HepG2 (cell line): ENCODE measurements at regions not wholly inside any gene's neighbourhood (a gene's known extent, or its start where the extent isn't known, plus 50 kb on each side); places are given as distances from the start of the nearest gene placed in this dataset.

Source experiments
- ATAC-seq: fragments of 200-7000 bp; cut with Tn5 transposase; 3 replicates; pipeline ENCODE4 v1.9.1; 2020; ENCODE audit warnings: mild to moderate bottlenecking, moderate library complexity
- BruUV-seq: library from RNA; stranded (reverse); fragments of 400-500 nt; replicated peaks from 2 replicates; lab custom pipeline; 2021; lab: Mats Ljungman, UMichigan
- CTCF ChIA-PET: fragments of 300-600 bp; formaldehyde crosslinking; extraction: SDS; loops from one replicate; lab custom pipeline; 2021; ENCODE audit warnings: low total read pairs, inconsistent platforms, low intra/inter-chr PET ratio; lab: Yijun Ruan, JAX
- POLR2A ChIA-PET: fragments of 350-600 bp; sonication (Branson Sonifier 250); formaldehyde crosslinking; loops from one replicate; lab custom pipeline; 2020; ENCODE audit warnings: antibody characterized with exemption, inconsistent platforms; lab: Yijun Ruan, JAX
- DNase-seq: peaks from one replicate; pipeline ENCODE4 v3.0.0-alpha.2; 2015; ENCODE audit warnings: low spot score
- FAIRE-seq: peaks from 3 replicates; lab custom pipeline; 2011; peaks lifted over from hg19 to GRCh38; lab: Jason Lieb, UNC
- H2AFZ ChIP-seq: one replicate; pipeline ENCODE4 v1.6.1; 2011; ENCODE audit warnings: low read length, inconsistent platforms
- H3K27ac ChIP-seq: fragments of 300-600 bp; 3 replicates; pipeline ENCODE4 v1.8.0; 2011; ENCODE audit warnings: mixed run types, mild to moderate bottlenecking, mixed read lengths, low read length, inconsistent platforms; ENCODE audit not compliant: insufficient read depth; ENCODE audit errors: extremely low read length
- H3K27me3 ChIP-seq, 2 experiments: fragments of 200-600 bp in 1 of 2; 2 replicates in 1 of 2; 3 replicates in 1 of 2; pipeline versions ENCODE4 v1.6.0 to v1.8.0; 2011; ENCODE audit warnings: low read length in 2 of 2, mild to moderate bottlenecking in 2 of 2, moderate library complexity in 2 of 2, inconsistent platforms in 1 of 2; ENCODE audit not compliant: insufficient read depth in 2 of 2, control insufficient read depth in 1 of 2
- H3K36me3 ChIP-seq, 2 experiments: fragments of 200-600 bp in 1 of 2; replicated peaks in 1 of 2; 2 replicates in 1 of 2; 3 replicates in 1 of 2; pipeline versions ENCODE4 v1.5.1 to v1.8.0; 2011; ENCODE audit warnings: low read length in 2 of 2, inconsistent platforms in 1 of 2; ENCODE audit not compliant: insufficient read depth in 2 of 2, control insufficient read depth in 1 of 2
- H3K4me1 ChIP-seq: 2 replicates; pipeline ENCODE4 v1.5.1; 2012; ENCODE audit warnings: low read length, inconsistent platforms; ENCODE audit not compliant: insufficient read depth
- H3K4me2 ChIP-seq: 2 replicates; pipeline ENCODE4 v1.6.0; 2011; ENCODE audit warnings: low read depth, low read length, inconsistent platforms
- H3K4me3 ChIP-seq, 3 experiments: fragments of 200-600 bp in 1 of 3; sonication (generic), shearing (Covaris generic) in 1 of 3; replicated peaks in 1 of 3; 2 replicates each; pipeline ENCODE4 v1.5.1; 2011 to 2016; ENCODE audit warnings: low read length in 3 of 3, inconsistent platforms in 2 of 3, low read depth in 2 of 3, mild to moderate bottlenecking in 2 of 3, control low read depth in 1 of 3, mixed read lengths in 1 of 3; ENCODE audit not compliant: insufficient read depth in 1 of 3
- H3K79me2 ChIP-seq: one replicate; pipeline ENCODE4 v1.6.1; 2011; ENCODE audit warnings: low read length, inconsistent platforms; ENCODE audit not compliant: insufficient read depth
- H3K9ac ChIP-seq: 2 replicates; pipeline ENCODE4 v1.6.0; 2011; ENCODE audit warnings: mild to moderate bottlenecking, low read depth, low read length, inconsistent platforms; ENCODE audit not compliant: insufficient read depth
- H3K9me3 ChIP-seq: 2 replicates; pipeline ENCODE4 v1.5.1; 2012; ENCODE audit warnings: mild to moderate bottlenecking, low read length
- H4K20me1 ChIP-seq: 2 replicates; pipeline ENCODE4 v1.6.0; 2011; ENCODE audit warnings: inconsistent platforms, mild to moderate bottlenecking, low read length, moderate library complexity; ENCODE audit not compliant: insufficient read depth
- FOXM1 ChIP-seq: sonication (generic); formaldehyde crosslinking; IDR thresholded peaks from 2 replicates; pipeline ENCODE4 v1.5.0; 2020; ENCODE audit warnings: missing genetic modification reagents
- GTF3A ChIP-seq: sonication (generic); formaldehyde crosslinking; conservative IDR thresholded peaks from 2 replicates; pipeline ENCODE4 v1.4.0; 2020; ENCODE audit warnings: mild to moderate bottlenecking, missing genetic modification reagents
- HOXD1 ChIP-seq: sonication (generic); formaldehyde crosslinking; IDR thresholded peaks from 2 replicates; pipeline ENCODE4 v1.5.0; 2020; ENCODE audit warnings: missing genetic modification reagents
- IKZF1 ChIP-seq: fragments of 450-650 bp; IDR thresholded peaks from 2 replicates; pipeline ENCODE4 v1.7.1; 2016
- REPIN1 ChIP-seq: sonication (generic); formaldehyde crosslinking; IDR thresholded peaks from 2 replicates; pipeline ENCODE4 v1.8.0; 2022; ENCODE audit warnings: missing genetic modification reagents, low read depth, mild to moderate bottlenecking, borderline replicate concordance
- STAG1 ChIP-seq: sonication (generic); formaldehyde crosslinking; IDR thresholded peaks from 2 replicates; pipeline ENCODE4 v1.4.0; 2020; ENCODE audit warnings: missing genetic modification reagents
- TARDBP ChIP-seq: sonication (generic); formaldehyde crosslinking; IDR thresholded peaks from 2 replicates; pipeline ENCODE4 v1.8.0; 2022; ENCODE audit warnings: mild to moderate bottlenecking, missing genetic modification reagents
- ZNF10 ChIP-seq: sonication (generic); formaldehyde crosslinking; IDR thresholded peaks from 2 replicates; pipeline ENCODE4 v1.4.0; 2020; ENCODE audit warnings: mild to moderate bottlenecking, low read depth, missing genetic modification reagents, borderline replicate concordance
- ZNF180 ChIP-seq: sonication (generic); formaldehyde crosslinking; IDR thresholded peaks from 2 replicates; pipeline ENCODE4 v1.4.0; 2020; ENCODE audit warnings: low read depth, missing genetic modification reagents, borderline replicate concordance
- ZNF205 ChIP-seq: IDR thresholded peaks from 2 replicates; pipeline ENCODE4 v1.6.1; 2018; ENCODE audit warnings: missing biosample characterization, missing genetic modification reagents
- ZNF75D ChIP-seq: sonication (generic); formaldehyde crosslinking; IDR thresholded peaks from 2 replicates; pipeline ENCODE4 v1.8.1; 2023; ENCODE audit warnings: missing genetic modification reagents, mild to moderate bottlenecking, borderline replicate concordance
- ZSCAN21 ChIP-seq: sonication (generic); formaldehyde crosslinking; IDR thresholded peaks from 2 replicates; pipeline ENCODE4 v1.8.0; 2022; ENCODE audit warnings: mild to moderate bottlenecking, missing genetic modification reagents, moderate library complexity, borderline replicate concordance
- in situ Hi-C: cut with HindIII; loops from 2 replicates; pipeline ENCODE4 v1.10.0; 2017; ENCODE audit warnings: low pct_unique_long_range_greater_than_20kb; ENCODE audit not compliant: extremely low pct_ligation_motif_present
- intact Hi-C: fragments of 100-400 bp; cut with micrococcal nuclease; formaldehyde crosslinking; loops from one replicate; pipeline ENCODE4 v1.10.0; 2022; ENCODE audit not compliant: unreplicated experiment
- TF ChIP-seq, protein P1 (sequence below): sonication (generic); formaldehyde crosslinking; IDR thresholded peaks from 2 replicates; pipeline ENCODE4 v1.4.0; 2020; ENCODE audit warnings: missing genetic modification reagents
- TF ChIP-seq, protein P2 (sequence below): sonication (generic); formaldehyde crosslinking; conservative IDR thresholded peaks from 2 replicates; pipeline ENCODE4 v1.4.0; 2020; ENCODE audit warnings: missing genetic modification reagents
- TF ChIP-seq, protein P3 (sequence below): fragments of 450-650 bp; IDR thresholded peaks from 2 replicates; pipeline ENCODE4 v1.6.1; 2016
- TF ChIP-seq, protein P4 (sequence below): sonication (generic); formaldehyde crosslinking; IDR thresholded peaks from 2 replicates; pipeline ENCODE4 v1.9.0; 2022; ENCODE audit warnings: missing genetic modification reagents, mild to moderate bottlenecking, borderline replicate concordance

DNA sequence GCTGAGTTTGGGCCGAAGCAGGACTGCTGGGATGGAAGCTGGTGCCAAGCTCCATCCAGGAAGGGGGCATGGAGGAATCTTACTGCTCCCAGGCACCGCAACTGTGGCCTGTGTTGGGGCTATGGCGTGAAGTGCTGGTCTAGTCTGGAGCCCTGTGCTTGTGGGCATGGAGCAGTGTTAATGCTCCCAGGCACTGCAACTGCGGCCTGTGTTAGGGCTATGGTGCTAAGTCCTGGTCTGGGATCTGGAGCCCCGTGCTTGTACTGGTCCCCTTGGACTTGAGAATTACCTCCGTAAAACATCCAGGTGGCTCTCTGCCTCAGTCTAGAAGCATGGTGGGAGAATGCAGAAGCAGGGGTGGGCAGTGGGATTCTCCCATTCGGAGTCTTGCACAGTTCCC is 1379.4 kb upstream of the ACVR2A start (continued):
- TF ChIP-seq, protein P1, sequence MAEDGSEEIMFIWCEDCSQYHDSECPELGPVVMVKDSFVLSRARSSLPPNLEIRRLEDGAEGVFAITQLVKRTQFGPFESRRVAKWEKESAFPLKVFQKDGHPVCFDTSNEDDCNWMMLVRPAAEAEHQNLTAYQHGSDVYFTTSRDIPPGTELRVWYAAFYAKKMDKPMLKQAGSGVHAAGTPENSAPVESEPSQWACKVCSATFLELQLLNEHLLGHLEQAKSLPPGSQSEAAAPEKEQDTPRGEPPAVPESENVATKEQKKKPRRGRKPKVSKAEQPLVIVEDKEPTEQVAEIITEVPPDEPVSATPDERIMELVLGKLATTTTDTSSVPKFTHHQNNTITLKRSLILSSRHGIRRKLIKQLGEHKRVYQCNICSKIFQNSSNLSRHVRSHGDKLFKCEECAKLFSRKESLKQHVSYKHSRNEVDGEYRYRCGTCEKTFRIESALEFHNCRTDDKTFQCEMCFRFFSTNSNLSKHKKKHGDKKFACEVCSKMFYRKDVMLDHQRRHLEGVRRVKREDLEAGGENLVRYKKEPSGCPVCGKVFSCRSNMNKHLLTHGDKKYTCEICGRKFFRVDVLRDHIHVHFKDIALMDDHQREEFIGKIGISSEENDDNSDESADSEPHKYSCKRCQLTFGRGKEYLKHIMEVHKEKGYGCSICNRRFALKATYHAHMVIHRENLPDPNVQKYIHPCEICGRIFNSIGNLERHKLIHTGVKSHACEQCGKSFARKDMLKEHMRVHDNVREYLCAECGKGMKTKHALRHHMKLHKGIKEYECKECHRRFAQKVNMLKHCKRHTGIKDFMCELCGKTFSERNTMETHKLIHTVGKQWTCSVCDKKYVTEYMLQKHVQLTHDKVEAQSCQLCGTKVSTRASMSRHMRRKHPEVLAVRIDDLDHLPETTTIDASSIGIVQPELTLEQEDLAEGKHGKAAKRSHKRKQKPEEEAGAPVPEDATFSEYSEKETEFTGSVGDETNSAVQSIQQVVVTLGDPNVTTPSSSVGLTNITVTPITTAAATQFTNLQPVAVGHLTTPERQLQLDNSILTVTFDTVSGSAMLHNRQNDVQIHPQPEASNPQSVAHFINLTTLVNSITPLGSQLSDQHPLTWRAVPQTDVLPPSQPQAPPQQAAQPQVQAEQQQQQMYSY = no peak
- TF ChIP-seq, protein P2, sequence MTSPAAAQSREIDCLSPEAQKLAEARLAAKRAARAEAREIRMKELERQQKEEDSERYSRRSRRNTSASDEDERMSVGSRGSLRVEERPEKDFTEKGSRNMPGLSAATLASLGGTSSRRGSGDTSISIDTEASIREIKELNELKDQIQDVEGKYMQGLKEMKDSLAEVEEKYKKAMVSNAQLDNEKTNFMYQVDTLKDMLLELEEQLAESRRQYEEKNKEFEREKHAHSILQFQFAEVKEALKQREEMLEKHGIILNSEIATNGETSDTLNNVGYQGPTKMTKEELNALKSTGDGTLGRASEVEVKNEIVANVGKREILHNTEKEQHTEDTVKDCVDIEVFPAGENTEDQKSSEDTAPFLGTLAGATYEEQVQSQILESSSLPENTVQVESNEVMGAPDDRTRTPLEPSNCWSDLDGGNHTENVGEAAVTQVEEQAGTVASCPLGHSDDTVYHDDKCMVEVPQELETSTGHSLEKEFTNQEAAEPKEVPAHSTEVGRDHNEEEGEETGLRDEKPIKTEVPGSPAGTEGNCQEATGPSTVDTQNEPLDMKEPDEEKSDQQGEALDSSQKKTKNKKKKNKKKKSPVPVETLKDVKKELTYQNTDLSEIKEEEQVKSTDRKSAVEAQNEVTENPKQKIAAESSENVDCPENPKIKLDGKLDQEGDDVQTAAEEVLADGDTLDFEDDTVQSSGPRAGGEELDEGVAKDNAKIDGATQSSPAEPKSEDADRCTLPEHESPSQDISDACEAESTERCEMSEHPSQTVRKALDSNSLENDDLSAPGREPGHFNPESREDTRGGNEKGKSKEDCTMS (CRISPR knock-in tag) = no peak
- TF ChIP-seq, protein P3, sequence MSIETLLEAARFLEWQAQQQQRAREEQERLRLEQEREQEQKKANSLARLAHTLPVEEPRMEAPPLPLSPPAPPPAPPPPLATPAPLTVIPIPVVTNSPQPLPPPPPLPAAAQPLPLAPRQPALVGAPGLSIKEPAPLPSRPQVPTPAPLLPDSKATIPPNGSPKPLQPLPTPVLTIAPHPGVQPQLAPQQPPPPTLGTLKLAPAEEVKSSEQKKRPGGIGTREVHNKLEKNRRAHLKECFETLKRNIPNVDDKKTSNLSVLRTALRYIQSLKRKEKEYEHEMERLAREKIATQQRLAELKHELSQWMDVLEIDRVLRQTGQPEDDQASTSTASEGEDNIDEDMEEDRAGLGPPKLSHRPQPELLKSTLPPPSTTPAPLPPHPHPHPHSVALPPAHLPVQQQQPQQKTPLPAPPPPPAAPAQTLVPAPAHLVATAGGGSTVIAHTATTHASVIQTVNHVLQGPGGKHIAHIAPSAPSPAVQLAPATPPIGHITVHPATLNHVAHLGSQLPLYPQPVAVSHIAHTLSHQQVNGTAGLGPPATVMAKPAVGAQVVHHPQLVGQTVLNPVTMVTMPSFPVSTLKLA = no peak
- TF ChIP-seq TARDBP = no peak

DNA sequence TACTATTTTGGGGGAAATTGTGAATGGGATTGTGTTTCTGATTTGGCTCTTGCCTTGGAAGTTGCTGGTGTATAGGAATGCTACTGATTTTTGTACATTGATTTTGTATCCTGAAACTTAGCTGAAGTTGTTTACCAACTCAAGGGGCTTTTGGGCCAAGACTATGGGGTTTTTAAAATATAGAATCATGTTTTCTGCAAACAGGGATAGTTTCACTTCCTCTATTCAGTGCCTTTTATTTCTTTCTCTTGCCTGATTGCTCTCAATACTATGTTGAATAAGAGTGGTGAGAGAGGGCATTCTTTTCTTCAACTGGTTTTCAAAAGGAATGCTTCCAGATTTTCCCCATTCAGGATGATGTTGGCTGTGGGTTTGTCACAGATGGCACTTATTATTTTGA is 1383.8 kb upstream of the ACVR2A start:
- Histone ChIP-seq H3K9ac (no peak overlapping the region), H3K79me2 (no peaks in the 10 kb centered on the region), H3K4me2 (no peak overlapping the region), H3K27ac (no peak overlapping the region), H3K27me3 (no peaks in the 10 kb centered on the region), H2AFZ (no peak overlapping the region), H3K4me1 (no peaks in the 10 kb centered on the region), H3K4me3 (no peak overlapping the region), H3K36me3 (no peaks in the 10 kb centered on the region), H4K20me1 (no peaks in the 10 kb centered on the region), H3K9me3 (peaks cover 54% of the 10 kb centered on the region)
- ChIA-PET CTCF (no interaction called here), POLR2A (no interaction called here)
- BruUV-seq = no TSS peak
- in situ Hi-C loops (no loop called here), intact Hi-C loops (no loop called here)
- FAIRE-seq (no peak), ATAC-seq (no peak), DNase-seq (no peak)
- TF ChIP-seq REPIN1 (no peak), ZNF180 (CRISPR knock-in tag) (no peak), STAG1 (CRISPR knock-in tag) (no peak), ZNF10 (no peak), GTF3A (CRISPR knock-in tag) (no peak), ZSCAN21 (CRISPR knock-in tag) (no peak), FOXM1 (CRISPR knock-in tag) (no peak), ZNF75D (CRISPR knock-in tag) (no peak), ZNF205 (CRISPR knock-in tag) (no peak), HOXD1 (no peak), IKZF1 (no peak)
- TF ChIP-seq, protein P4, sequence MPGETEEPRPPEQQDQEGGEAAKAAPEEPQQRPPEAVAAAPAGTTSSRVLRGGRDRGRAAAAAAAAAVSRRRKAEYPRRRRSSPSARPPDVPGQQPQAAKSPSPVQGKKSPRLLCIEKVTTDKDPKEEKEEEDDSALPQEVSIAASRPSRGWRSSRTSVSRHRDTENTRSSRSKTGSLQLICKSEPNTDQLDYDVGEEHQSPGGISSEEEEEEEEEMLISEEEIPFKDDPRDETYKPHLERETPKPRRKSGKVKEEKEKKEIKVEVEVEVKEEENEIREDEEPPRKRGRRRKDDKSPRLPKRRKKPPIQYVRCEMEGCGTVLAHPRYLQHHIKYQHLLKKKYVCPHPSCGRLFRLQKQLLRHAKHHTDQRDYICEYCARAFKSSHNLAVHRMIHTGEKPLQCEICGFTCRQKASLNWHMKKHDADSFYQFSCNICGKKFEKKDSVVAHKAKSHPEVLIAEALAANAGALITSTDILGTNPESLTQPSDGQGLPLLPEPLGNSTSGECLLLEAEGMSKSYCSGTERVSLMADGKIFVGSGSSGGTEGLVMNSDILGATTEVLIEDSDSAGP (CRISPR knock-in tag) = no peak
